ENCODE measurements at regions not wholly inside any gene's neighbourhood (a gene's known extent, or its start where the extent isn't known, plus 50 kb on each side); places are given as distances from the start of the nearest gene placed in this dataset.

- no peak for ATAC-seq
- Mint-ChIP-seq H3K27ac (no peak overlapping the region), H3K36me3 (peaks cover 7 to 11% of the 10 kb centered on the region in 2 donors), H3K9me3 (peaks cover 11 to 16% of the 10 kb centered on the region in 2 donors)
- DNase-seq (ENCODE audit: low spot score in 2 of 2) = no peak
Observed at GRCh38 chr18:5091741-5092140, 105.3 kb downstream of the AKAIN1 start.

DNA sequence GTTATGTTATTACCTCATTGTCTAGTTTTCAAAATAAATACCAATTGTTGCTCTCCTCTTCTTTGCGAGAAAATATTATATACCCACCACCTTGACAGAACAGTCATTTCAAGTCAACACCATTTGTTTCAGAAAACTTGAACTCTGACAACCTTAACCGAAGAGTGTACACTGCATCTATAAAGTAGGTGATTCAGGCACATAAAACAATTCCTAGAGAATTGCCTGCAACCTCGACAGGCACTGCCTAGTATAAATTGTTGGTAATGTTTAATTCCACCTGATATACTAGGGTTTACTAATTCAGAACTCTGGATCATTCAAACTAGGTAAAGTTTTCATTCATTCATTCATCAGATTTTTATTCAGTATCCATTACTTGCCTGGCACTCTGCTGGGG, 121.8 kb downstream of the AKAIN1 start:
- no peak for ATAC-seq
- Mint-ChIP-seq H3K36me3 (no peaks in the 10 kb centered on the region), H3K9me3 (no peaks in the 10 kb centered on the region), H3K27ac (no peak overlapping the region)
- DNase-seq (ENCODE audit: low spot score in 2 of 2) = no peak

GRCh38 chr18:5073026-5073944, 123.8 kb downstream of the AKAIN1 start:
- ATAC-seq = peak; percentile 51 to 77
- peak in 1 of 2 donors; percentile 17 for DNase-seq (ENCODE audit: low spot score in 2 of 2)
- Mint-ChIP-seq H3K36me3 (no peaks in the 10 kb centered on the region), H3K9me3 (no peaks in the 10 kb centered on the region), H3K27ac (no peak overlapping the region)

GRCh38 chr18:5068851-5069250, 128.2 kb downstream of the AKAIN1 start:
- Mint-ChIP-seq H3K36me3 (no peaks in the 10 kb centered on the region), H3K9me3 (no peaks in the 10 kb centered on the region), H3K27ac (no peak overlapping the region)
- ATAC-seq (no peak), DNase-seq (ENCODE audit: low spot score in 2 of 2) (no peak)

- Mint-ChIP-seq H3K27ac (no peak overlapping the region), H3K9me3 (no peaks in the 10 kb centered on the region), H3K36me3 (no peaks in the 10 kb centered on the region)
- peak in 1 of 2 donors; percentile 28 for DNase-seq (ENCODE audit: low spot score in 2 of 2)
- no peak for ATAC-seq
Observed at GRCh38 chr18:5066380-5066977, 130.6 kb downstream of the AKAIN1 start.

DNA sequence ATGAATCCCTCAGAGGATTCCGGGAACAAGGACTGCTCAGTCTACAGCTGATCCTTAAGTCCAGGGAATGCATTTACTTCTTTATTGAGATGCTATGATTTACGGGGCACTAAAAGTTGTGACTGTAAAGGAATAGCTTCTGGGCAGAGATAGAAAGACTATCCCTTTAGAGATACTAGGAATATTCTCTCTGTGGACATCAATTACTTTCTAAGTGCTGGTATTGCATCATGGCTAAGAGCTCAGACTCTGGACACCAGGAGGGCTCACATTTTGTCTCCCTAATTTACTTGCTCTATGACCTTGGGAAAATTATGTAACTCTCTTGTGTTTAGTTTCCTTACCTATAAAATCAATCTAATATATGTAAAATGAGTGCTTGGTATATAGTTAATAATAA, 131.4 kb downstream of the AKAIN1 start:
- DNase-seq (ENCODE audit: low spot score in 2 of 2) (no peak), ATAC-seq (no peak)
- Mint-ChIP-seq H3K9me3 (no peaks in the 10 kb centered on the region), H3K36me3 (no peaks in the 10 kb centered on the region), H3K27ac (no peak overlapping the region)

DNA sequence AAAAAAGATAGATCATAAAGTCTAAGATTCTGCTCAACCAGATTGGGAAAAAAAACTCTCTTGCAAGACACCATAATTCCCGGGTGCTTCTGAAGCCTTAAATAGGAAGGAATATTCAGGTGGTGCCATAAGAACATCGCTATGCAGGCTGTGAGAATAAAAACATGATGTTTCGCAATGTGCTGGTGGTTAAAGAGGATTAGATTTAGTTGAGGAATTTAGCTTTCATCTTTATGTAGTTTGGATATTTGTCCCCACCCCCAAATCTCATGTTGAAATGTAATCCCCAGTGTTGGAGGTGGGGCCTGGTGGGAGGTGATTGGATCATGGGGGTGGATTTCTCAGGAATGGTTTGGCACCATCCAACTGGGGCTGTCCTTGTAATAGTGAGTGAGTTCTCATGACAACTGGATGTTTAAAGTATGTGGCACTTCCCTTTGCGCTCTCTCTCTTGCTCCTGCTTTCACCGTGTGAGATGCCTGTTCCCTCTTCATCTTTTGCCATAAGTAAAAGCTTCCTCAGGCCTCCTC, 132.2 kb downstream of the AKAIN1 start:
- ATAC-seq = no peak
- no peak for DNase-seq (ENCODE audit: low spot score in 2 of 2)
- Mint-ChIP-seq H3K27ac (no peak overlapping the region), H3K9me3 (no peaks in the 10 kb centered on the region), H3K36me3 (no peaks in the 10 kb centered on the region)

DNA sequence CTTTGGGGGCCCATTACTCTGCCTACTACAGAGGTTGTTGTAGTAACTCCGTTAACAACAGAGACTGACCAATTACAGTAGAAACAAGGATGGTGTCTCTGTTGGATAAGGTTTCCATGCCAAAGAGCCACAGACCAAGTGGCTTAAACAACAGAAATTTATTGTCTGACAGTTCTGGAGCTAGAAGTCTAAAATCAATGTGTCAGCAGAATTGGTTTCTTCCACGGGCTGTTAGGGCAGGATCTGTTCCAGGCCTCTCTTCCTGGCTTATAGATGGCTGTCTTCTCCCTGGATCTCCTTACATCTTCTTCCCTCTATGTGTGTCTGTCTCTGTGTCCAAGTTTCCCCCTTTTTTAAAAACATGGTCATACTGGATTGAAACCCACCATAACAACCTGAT, 135.3 kb downstream of the AKAIN1 start:
- no peak overlapping the region for H3K27ac Mint-ChIP-seq

GRCh38 chr18:5060543-5060942, 136.5 kb downstream of the AKAIN1 start:
- no peak for DNase-seq (ENCODE audit: low spot score in 2 of 2)
- no peaks in the 10 kb centered on the region for H3K9me3 Mint-ChIP-seq
- H3K27ac Mint-ChIP-seq = no peak overlapping the region
- ATAC-seq = no peak
- H3K36me3 Mint-ChIP-seq = no peaks in the 10 kb centered on the region

More for the DNA sequence above, 135.3 kb downstream of the AKAIN1 start:
- H3K36me3 Mint-ChIP-seq = no peaks in the 10 kb centered on the region
- no peaks in the 10 kb centered on the region for H3K9me3 Mint-ChIP-seq
- no peak for ATAC-seq
- no peak for DNase-seq (ENCODE audit: low spot score in 2 of 2)

DNA sequence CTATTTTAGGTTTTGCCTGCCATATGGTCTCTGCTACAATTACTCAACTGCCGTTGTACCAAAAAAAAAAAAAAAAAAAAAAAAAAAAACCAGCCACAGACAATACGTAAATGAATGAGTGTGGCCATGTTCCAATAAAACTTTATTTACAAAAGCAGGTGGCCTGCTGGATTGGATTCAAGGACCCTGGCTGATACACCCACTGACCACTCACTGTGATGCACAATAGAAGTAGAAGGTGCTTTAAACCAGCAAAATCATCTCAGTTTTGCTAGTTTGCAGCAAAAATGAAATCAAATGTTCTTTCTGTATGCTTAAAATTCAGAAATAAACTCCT, 137.4 kb downstream of the AKAIN1 start:
- no peak for ATAC-seq
- Mint-ChIP-seq H3K9me3 (no peaks in the 10 kb centered on the region), H3K36me3 (no peaks in the 10 kb centered on the region), H3K27ac (no peak overlapping the region)
- no peak for DNase-seq (ENCODE audit: low spot score in 2 of 2)

DNA sequence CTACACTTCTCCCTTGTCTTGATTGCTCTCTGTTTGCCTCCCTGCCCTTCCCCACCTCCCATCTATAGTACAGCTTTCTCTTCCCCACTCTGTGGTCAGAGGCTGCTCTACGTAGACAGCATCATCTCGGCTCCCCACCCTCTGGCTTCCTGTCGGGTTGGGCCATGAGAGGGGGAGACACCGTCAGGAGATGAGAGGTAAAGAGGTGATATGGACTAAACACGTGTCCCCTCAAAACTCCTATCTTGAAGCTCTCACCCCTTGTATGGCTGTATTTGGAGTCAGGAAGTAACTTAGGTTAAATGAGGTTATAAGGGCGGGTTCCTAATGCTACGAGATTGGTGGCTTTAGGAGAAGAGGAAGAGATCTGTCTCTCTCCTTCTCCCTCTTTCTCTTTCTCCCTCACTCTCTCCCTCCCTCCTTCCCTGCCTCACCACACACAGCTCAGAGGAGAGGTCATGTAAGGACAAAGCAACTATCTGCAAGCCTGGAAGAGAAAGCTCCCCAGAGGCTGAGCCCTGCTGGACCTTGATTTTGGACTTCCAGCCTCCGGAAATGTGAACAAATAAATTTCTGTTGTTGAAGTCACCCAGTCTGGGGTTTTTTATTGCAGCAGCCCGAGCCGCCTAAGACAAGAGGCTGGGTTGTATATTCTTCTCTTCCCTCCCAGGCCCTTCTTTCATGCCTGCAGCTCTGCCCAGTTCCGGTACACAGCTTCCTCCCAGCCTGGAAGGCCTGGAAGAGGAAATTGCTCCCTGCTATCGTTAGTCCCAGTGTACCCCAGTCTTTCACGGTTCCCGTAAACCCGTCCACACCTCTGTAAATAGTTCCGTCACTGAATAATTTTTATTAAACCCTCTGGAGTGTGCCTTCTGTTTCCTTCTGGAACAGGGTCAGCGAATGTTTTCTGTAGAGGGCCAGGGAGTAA, 138.0 kb downstream of the AKAIN1 start:
- ATAC-seq = peak; percentile 76 to 80
- no peak overlapping the region for H3K27ac Mint-ChIP-seq
- peak in 1 of 2 donors; percentile 13 for DNase-seq (ENCODE audit: low spot score in 2 of 2)

DNA sequence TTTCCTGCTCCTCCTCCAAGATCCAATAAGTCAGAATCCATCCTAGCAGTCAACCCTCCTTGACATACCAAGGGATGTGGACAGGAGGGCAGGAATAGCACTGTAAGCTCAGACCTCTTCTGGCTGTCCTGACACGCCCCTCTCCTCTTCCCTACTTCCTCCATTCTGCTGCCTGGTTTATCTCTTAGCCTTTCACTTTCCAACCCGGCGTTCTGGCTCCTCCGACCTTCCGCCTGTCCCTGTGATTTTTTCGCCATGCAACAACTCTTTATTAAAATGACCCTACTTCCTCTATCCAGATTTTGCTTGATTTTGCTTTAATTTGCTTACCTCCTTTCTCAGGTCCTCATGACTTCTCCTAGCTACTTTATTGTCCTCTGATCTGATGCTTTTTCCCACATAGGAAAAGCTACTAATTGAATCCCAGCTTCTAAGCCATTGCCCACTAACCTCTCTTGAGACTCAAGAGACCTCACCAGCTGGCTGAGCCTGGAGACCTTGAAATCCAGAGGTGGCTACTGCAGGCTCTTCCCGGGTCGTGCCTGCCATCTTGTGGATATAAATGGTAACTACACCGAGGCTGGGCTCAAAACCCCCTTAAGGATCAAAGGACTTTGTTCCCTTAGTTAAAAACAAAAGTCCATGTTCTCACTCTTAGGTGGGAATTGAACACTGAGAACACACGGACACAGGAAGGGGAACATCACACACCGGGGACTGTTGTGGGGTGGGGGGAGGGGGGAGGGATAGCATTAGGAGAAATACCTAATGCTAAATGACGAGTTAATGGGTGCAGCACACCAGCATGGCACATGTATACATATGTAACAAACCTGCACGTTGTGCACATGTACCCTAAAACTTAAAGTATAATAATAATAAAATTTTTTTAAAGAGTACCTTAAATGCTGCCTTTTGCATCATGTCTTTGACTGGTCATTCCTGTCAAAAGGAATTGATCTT, 139.4 kb downstream of the AKAIN1 start:
- DNase-seq (ENCODE audit: low spot score in 2 of 2) (peak; percentile 57 to 65), ATAC-seq (peak; percentile 57 to 78)
- Mint-ChIP-seq H3K27ac (peak overlapping the region in 1 of 2 donors; percentile 23), H3K9me3 (no peaks in the 10 kb centered on the region), H3K36me3 (no peaks in the 10 kb centered on the region)

More for the DNA sequence above, 138.0 kb downstream of the AKAIN1 start:
- no peaks in the 10 kb centered on the region for H3K36me3 Mint-ChIP-seq
- H3K9me3 Mint-ChIP-seq = no peaks in the 10 kb centered on the region

- ATAC-seq = no peak
Observed at GRCh38 chr18:5052491-5052890, 144.6 kb downstream of the AKAIN1 start.

DNA sequence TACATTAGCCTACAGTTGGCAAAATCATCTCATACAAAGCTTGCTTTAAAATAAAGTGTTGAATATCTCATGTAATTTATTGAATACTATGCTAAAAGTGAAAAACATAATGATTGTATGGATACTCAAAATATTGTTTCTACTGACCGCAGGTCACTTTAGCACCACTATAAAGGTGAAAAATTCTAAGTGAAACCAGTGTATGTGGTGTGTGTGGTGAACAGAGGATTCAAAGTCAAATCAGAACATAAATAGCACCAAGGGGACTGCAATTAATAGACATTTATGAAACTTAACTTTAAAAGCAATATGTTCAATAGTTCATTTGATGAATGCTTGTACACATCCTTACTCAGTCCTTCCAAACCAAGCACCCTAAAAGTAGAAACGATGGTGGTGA, 145.8 kb downstream of the AKAIN1 start:
- no peak for DNase-seq (ENCODE audit: low spot score in 2 of 2)
- ATAC-seq = no peak
- no peak overlapping the region for H3K27ac Mint-ChIP-seq
- no peaks in the 10 kb centered on the region for H3K9me3 Mint-ChIP-seq
- H3K36me3 Mint-ChIP-seq = no peaks in the 10 kb centered on the region

More at GRCh38 chr18:5052491-5052890, 144.6 kb downstream of the AKAIN1 start:
- DNase-seq (ENCODE audit: low spot score in 2 of 2) = no peak
- H3K27ac Mint-ChIP-seq = no peak overlapping the region
- no peaks in the 10 kb centered on the region for H3K9me3 Mint-ChIP-seq
- H3K36me3 Mint-ChIP-seq = no peaks in the 10 kb centered on the region

DNA sequence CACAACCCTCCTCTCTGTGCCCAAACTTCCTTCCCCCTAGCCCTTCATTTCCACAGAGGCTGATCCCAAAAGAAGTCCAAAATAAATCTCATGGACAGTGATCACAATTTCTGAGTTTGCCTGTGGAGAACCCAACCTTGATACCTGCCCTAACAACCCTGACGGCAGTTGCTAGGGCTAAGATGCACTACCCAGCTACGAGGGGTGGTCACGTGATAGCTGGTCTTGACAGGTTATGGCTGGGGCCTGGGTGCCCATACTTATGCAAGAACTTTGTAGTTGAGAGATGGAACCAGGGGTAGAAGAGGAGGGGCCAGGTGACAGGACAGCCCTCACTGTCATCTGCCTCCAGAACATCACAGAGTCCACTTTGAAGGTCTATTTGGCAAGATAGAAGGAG, 147.9 kb downstream of the AKAIN1 start:
- Mint-ChIP-seq H3K36me3 (no peaks in the 10 kb centered on the region), H3K9me3 (no peaks in the 10 kb centered on the region), H3K27ac (peak overlapping the region in 1 of 2 donors; percentile 73)
- no peak for ATAC-seq
- no peak for DNase-seq (ENCODE audit: low spot score in 2 of 2)

DNA sequence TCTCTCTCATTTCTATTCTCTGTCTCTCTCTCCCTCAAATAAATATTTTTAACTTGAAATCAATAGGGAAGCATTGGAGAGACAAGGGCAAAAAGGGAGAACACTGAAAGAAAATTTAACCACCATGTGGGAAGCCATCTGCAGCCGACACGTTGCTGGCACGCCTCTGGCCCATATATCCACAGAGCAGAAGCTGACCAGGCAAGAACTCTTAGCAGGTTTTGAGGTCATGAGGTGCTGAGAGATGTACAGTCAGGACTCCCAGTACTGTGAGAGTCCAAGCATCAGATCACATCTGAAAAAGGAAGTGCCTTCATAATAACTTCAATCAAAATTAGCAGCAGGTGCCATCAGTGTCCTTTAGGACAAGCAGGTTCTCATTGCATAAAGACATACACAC, 156.6 kb downstream of the AKAIN1 start:
- Mint-ChIP-seq H3K27ac (no peak overlapping the region), H3K36me3 (no peaks in the 10 kb centered on the region), H3K9me3 (no peaks in the 10 kb centered on the region)
- ATAC-seq (no peak), DNase-seq (ENCODE audit: low spot score in 2 of 2) (no peak)

All from activated naive CD4-positive, alpha-beta T cell treated with anti-CD3 and anti-CD28 coated beads, Interleukin-2, amount 50 U/mL, for 72 hours (primary cell).